HFF-Myc (cell line): ENCODE measurements at regions not wholly inside any gene's neighbourhood (a gene's known extent, or its start where the extent isn't known, plus 50 kb on each side); places are given as distances from the start of the nearest gene placed in this dataset.

Experiments used
- DNase-seq: peaks from one replicate; pipeline ENCODE4 v3.0.0-alpha.2; 2011; ENCODE audit warnings: low read depth; ENCODE audit errors: extremely low read depth
- H3K4me3 ChIP-seq: replicated peaks from 2 replicates; pipeline ENCODE4 v1.5.1; 2011; ENCODE audit warnings: low read depth, mild to moderate bottlenecking, control low read depth, low read length
- TF ChIP-seq, protein P1 (sequence below): IDR thresholded peaks from 2 replicates; pipeline ENCODE4 v1.5.1; 2012; ENCODE audit warnings: mild to moderate bottlenecking, low read depth, low read length, control low read depth; ENCODE audit errors: missing control alignments

DNA sequence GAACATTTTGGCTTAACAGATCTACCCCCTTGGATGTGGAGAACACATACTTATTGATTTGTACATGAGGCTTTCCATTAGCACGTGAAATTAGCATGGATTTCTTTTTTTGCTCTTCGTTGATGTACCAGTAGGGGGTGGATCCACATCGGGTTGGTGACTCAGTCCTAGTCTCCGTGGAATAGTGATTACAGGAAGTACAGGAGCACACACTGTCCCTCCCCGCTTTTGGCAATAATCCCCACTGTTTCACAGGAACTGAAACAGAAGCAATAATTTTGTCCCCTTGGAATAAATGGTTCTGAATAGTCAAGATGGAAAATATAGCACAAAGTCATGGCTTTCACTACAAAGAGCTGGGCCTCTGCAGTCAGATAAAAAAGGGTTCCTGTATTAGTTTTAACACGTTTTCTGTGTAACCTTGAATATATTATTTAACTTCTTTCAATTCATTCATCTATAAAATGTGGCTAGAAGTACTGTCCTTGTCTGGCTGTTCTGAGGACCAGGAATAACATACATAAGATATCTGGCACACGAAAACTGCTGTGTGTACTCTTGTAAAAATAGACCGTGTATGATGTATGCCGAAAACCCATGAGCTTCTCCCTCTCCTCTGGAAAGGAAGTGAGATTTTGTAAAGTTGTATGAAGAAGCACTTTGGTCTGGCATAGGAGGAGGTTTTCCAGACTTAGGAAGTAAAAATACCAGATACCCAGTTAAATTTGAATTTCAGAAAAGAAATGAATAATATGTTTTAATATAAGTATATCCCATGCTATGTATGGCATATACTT, 229.2 kb downstream of the GALR1 start:
- TF ChIP-seq, protein P1, sequence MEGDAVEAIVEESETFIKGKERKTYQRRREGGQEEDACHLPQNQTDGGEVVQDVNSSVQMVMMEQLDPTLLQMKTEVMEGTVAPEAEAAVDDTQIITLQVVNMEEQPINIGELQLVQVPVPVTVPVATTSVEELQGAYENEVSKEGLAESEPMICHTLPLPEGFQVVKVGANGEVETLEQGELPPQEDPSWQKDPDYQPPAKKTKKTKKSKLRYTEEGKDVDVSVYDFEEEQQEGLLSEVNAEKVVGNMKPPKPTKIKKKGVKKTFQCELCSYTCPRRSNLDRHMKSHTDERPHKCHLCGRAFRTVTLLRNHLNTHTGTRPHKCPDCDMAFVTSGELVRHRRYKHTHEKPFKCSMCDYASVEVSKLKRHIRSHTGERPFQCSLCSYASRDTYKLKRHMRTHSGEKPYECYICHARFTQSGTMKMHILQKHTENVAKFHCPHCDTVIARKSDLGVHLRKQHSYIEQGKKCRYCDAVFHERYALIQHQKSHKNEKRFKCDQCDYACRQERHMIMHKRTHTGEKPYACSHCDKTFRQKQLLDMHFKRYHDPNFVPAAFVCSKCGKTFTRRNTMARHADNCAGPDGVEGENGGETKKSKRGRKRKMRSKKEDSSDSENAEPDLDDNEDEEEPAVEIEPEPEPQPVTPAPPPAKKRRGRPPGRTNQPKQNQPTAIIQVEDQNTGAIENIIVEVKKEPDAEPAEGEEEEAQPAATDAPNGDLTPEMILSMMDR: no peak

DNA sequence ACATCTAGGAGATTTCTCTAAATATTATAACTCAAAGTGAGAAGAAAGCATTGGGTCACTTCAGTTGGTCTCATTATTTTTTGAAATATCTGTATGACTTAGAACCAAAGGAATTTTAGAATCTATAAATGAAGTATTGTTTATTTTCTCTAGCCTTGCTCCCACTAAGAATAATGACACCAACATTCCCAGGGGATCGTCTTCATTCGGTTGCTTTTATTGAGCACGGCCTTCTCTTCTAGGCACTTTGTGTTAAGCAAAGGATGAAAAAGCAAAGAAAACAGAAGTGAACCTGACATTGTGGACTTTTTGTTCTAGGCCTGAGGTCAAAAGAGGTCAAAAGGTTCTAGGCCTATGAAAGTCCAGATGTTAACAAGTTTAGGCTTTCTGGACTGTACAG, 231.9 kb downstream of the GALR1 start:
- TF ChIP-seq, protein P1: no peak
- H3K4me3 ChIP-seq: no peak overlapping the region
- DNase-seq: no peak

More for the DNA sequence above, 229.2 kb downstream of the GALR1 start:
- no peak overlapping the region for H3K4me3 ChIP-seq
- no peak for DNase-seq

- TF ChIP-seq, protein P1: no peak
- H3K4me3 ChIP-seq: no peak overlapping the region
- DNase-seq: no peak
Observed at GRCh38 chr18:77482190-77483085, 232.8 kb downstream of the GALR1 start.

DNA sequence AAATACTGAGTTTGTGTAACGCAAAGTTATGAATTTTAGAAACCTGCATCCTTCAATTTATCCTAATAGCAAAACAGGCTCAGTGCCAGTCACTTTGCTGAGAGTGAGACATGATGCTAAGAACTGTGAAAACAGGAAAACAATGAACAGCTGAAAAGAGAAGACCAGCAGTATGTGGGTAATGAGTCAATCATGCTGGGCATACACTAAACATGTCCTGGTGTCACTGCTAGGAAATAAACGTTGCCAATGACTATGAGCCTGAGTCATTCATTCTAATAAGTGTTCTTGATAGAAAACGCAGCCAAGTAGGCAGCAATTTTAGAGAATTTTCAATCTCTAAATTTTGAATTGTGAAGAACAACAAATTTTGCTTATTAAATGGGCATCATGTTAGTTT, 237.3 kb downstream of the GALR1 start:
- TF ChIP-seq, protein P1: no peak
- DNase-seq: no peak
- no peak overlapping the region for H3K4me3 ChIP-seq

DNA sequence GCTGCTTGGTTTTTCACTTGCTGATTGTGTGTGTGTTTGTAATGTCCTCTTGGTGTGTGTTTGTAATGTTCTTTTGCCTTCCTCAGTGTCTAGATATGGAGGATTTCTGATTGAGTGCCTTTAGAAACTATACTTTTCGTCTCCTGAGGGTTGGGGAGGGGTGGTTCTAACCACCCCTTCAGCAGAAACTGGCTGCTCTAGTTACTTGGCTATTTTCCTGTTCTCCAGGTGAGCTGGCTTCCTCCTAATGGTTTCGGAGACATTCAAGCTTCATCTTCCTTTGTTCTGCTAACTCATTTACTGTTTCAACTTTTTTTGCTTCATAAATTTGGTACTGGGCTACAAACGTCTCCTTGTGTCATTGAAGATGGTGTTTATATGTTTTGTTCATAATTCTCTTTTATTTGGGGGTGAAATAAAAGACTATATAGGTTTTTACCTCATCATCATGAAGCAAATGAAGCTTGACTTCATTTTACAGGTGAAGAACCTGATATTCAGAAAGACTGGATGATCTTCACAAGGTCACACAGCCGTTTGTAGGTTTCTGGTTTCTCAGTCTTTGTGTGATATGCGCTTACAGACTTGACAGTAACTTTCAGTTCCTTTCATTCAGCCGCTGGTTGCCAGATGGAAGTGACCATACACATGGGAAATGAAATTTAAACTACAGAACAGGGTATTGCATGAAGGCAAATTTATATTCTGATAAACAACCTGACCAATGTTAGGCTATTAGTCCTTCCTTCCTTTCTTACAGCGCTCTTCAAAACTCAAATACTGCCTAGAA, 238.5 kb downstream of the GALR1 start:
- no peak overlapping the region for H3K4me3 ChIP-seq
- no peak for DNase-seq
- TF ChIP-seq, protein P1: no peak

DNA sequence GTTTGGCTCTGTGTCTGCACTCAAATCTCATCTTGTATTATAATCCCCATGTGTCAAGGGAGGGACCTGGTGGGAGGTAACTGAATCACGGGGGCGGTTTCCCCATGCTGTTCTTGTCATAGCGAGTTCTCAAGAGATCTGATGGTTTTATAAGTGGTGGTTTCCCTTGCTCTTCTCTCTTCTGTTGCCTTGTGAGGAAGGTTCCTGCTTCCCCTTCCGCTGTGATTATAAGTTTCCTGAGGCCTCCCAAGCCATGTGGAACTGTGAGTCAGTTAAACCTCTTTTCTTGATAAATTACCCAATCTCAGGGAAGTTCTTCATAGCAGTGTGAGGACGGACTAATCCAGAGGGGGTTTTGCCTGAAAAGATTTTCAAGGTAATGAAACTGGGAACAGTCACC, 245.4 kb downstream of the GALR1 start:
- no peak for DNase-seq
- TF ChIP-seq, protein P1: no peak
- no peak overlapping the region for H3K4me3 ChIP-seq
